HG02973 (cell line): ENCODE measurements at regions not wholly inside any gene's neighbourhood (a gene's known extent, or its start where the extent isn't known, plus 50 kb on each side); places are given as distances from the start of the nearest gene placed in this dataset.

ENCODE experiments used
- ATAC-seq: cut with Tn5 transposase; IDR thresholded peaks from one replicate; pipeline ENCODE4 v1.9.1; 2021; ENCODE audit warnings: moderate library complexity; ENCODE audit not compliant: unreplicated experiment

DNA sequence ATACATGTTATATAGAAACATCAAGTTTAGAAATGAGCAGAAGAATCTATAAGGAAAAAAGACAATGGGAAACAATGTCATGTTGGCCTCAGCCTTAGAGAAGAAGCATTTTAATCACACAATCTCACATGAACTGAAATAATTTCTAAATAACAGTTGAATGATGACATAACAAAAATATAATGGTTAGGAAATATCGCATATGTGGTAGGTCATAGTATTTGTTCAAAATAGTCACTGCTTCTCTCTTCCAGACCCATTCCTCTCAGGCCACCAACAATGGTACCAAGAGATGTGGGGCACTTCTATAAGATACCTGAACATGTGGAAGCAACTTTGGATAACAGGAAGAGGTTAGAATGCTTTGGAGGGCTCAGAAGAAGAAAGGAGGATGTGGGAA is 195.7 kb upstream of the PDZRN3 start:
- no peak for ATAC-seq

DNA sequence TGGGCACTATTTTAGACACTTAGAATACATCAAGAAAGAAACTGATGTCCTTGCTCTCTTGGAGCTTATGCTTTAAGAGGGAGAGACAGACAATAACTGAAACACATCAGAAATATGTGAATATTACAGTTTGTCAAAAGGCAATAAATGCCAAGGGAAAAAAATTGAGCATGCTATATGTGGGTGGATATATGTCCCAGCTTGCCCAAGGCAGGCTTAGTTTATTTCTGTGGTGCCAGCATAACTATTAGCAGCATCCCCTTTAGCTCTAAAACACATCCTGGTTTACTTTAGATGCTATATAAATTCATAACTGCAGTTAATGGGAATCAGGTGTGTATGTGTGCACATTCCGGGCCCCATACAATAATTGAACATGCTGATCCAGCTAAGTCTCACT is 191.2 kb upstream of the PDZRN3 start:
- ATAC-seq, result no peak

DNA sequence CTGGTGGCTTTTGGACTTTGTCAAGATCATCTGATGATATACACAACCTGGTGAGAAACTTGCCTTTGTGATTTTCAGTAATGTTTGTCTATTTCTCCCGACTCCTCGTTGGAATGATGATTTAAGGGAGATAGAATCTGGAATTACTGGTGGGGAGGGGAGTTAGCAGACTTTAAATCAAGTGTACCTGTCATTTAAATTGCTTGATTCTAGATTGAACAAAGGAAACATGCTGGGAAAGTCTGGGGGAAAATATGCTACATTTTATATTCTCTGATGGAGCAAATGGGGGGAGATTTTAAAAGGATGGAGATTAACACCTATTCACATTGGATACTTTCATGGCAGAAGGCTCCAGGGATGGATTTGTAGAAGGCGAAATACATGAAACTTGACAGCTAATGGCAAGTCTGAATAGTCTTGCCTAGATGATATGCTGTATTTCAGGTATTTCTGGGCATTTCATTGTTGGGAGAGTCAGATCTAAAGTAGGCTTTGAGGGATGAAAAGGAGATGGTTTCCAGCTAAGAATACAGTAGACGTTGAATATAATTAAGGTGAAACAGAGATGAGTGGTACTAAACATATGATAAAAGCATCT is 189.1 kb upstream of the PDZRN3 start:
- no peak for ATAC-seq

DNA sequence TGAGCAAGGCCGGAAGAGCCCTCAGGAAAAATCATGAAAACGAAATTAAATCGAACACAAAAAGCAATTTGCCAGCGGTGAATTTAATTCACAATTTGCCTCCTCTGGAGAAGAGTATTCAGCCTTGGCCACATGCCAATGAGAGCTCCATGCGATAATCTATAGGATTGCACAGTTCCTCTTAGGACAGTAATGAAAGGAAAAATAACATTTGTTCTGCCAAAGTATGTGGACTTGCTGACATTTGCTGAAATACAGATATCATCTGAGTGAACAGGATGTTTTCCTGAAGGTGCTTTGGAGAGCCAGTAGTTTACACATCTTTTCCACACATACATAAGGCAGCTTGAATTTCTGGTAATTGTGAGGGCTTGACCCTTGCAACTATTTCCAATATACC is 188.6 kb upstream of the PDZRN3 start:
- no peak for ATAC-seq

DNA sequence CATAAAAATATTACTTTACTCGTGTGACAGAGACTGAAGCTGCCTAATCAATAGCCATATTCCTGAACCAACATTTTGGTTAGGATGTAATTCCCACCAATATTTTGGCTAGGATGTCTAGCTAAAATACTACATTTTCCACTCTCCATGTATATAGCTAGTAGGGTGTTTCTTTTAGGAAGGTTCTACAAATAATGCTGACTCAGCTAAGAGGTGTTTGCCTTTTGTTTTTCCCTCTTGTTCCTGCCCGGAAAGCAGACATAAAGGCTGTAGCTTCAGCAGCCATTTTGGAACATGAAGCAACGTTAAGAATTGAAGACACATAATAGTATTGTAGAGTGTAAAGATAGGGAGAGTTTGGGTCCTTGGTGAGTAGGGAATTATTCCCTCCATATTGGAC is 187.3 kb upstream of the PDZRN3 start:
- no peak for ATAC-seq

DNA sequence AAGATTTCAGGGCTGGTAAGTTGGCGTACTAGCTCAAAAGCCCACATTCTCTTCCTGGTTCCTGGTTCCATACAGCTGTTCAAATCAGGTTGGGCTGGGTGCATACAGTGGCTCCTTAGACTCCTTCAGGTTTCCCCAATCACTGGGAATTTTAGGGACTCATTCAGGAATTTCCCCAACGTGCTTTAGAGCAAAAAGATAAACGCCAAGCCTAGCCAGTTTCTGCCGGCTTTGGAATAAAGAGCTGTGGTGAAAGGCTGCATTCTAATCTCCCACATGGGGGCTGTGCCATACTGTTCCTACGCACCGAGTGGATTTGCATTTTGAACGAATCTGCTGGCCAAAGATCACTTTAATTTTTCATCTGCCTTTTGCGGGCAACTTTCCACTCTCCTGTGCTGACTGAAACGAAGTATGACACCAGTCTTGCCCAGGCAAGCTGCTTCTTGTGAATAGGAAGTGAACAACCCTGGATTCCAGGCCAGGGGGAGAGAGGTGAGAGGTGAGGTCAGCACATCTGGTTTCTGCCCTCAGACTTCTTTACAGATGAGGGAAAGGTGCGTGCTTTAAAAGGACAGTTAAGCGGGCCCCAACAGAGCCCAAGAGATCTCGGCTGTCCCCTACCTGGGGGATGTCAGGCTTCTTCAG is 184.2 kb upstream of the PDZRN3 start:
- no peak for ATAC-seq

DNA sequence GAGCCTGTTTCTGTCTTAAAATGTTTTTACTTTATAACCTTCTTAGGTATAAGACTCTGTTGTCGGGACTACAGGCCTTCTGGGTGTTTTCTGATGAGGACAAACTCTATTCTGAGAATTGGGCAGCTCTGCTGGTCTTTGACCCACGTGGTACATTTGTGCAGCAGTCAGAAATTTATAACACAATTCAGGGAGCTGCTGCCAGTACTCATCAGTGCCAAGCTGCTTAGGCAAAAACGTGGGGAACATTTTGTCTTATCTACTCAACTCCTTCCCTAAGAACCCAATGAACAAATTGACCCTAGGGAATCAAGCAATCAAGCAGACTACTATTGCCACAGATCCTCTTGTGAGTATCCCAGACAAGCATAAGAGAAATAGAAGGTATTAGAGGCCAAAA is 180.7 kb upstream of the PDZRN3 start:
- ATAC-seq, result no peak

DNA sequence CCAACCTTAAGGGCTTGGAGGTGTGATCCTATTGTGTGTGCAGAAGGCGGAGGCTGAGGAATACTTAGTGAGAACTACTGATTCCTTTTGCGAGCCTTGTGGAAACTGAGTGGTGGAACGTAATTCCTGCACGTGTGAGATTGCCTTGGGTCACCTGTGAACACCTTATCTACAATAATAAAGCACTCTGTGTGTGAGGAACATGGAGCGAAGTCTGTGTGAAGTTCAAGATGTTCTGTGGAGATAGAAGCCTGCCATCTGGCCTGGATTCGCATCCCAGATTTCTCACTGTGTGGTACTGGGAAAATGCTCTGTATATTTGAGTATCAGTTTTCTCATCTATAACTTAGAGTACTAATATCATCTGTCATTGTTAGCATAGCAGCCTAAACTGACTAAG is 179.5 kb upstream of the PDZRN3 start:
- no peak for ATAC-seq

DNA sequence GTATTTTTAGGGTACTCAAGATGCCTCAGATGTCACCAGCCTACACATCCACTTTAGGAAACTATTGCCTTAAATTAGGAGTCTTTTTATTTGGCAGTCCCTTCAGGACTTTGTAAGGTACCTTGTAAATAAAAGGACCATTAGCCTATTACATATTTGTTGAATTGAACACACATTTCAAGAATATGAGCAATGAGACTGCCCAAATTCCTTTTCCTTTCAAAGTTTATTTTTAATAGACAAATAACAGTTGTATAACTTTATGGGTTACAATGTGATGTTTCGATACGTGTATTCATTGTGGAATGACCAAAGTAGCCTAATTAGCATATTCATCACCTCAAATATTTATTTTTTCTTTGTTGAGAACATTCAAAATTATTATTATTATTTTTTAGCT is 176.7 kb upstream of the PDZRN3 start:
- no peak for ATAC-seq

DNA sequence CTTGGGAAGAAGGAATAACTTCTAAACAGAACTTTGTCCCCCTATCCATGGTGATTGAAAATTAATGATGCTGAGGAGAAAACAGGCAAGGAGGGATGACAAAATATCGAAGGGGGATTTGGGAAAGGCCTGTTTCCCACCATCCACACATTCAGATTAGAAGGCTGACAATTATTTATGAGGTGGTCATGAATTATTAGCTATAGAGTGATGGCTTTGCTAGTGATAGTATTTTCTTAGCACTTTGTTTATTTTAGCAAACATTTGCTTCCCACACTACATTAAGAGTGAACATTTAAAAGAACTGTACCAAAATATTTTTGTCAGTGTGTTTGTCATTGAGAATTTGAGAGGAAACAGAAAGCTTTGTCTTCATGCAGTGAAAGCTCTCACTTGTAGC is 172.6 kb upstream of the PDZRN3 start:
- ATAC-seq, result no peak

DNA sequence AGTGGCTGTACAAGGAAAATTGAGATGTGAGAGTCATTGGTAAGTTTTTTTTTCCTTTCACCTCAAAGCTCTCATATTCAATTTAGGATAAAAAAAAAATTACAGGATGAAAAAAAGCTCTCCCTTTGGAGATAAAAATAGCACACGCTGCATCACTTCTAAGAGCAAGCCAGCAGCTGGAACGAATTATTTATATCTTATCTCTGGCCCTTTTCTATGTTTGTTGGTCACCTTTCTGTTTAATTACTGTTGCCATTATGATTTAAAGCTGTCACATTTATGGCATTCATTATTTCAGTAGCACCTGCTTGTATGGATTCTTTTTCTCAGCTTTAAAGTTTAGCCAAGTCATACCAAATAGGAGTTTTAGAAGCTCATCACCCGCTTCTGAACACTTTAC is 171.6 kb upstream of the PDZRN3 start:
- no peak for ATAC-seq

DNA sequence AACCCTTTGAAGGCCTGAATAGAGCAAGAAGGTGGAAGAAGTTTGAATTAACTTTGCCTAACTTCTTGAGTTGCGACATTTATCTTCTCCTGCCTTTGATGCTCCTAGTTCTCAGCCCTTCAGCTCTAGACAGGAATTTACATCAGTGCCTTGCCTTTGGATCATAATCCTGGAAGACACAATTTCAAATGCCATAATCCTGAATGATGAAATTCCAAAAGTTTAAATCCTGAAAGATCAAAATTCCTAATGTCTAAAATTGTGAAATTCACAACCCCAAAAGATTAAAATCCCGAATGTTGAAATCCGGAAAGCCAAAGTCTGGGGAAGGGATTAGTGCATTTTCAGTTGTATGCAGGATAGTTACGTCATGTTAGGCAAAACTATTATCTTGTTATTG is 166.6 kb upstream of the PDZRN3 start:
- no peak for ATAC-seq

DNA sequence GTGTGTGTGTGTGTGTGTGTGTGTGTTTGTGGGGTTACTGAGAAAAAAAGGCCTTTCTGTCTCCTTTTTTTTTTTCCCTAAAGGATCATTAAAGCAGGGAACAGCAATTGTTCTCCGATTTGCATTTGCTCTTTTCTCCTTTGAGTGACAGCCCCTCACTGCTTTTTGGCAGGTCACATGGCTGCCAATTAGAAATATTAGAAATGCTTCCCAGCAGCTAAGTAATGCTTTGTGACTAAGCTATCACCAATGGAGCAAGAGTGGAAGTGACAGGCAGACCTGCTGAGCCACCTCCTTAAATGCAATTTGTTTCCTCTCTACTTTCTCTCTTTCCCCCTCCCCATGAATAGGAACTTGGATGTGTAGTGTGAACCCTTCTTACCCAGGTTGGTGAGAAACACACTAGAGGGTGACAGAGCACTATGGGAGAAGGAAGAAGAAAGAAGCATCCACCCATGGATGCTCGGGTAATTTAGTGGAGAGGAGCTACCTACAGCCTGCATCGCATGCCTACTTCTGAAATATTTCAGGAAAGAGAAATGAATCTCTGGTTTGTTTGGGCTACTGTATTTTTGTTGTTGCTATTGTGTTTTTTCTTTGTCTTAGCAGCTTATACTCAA is 165.2 kb upstream of the PDZRN3 start:
- ATAC-seq, result no peak

DNA sequence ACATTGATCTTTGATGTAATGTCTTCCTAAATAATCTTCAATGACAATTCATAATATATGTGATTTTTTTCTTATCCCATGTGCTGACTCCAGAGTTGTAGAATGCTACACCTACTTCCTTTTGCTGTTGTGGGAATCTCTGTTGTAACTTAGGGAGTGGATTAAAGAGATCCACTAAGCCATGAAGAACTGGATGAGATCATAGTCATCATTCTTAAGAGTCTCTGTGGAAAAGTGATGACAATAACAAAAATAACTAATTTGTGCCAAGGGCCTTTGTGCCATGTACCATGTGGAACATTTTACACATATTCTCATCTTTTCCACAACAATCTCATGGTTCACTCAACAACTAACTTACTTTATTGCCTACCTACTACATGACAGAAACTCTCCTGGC is 162.9 kb upstream of the PDZRN3 start:
- ATAC-seq, result no peak

DNA sequence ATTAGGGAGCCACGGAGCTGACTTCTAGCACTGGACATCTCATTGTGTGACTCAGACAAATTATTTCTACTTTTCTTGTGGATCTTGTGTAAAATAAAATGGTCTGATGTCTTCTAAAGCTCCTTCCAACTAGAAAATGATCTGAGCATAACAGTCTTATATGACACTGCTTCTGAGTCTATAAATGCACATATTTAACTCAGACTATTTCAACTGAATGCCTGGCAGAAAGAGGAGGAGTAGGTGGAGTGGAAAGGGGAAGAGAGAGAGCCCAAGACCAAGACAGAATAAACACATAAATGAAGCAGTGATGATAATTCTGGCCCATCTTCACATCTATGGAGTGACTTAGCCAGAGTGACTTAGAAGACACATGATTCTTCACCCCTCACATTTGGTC is 162.3 kb upstream of the PDZRN3 start:
- no peak for ATAC-seq

DNA sequence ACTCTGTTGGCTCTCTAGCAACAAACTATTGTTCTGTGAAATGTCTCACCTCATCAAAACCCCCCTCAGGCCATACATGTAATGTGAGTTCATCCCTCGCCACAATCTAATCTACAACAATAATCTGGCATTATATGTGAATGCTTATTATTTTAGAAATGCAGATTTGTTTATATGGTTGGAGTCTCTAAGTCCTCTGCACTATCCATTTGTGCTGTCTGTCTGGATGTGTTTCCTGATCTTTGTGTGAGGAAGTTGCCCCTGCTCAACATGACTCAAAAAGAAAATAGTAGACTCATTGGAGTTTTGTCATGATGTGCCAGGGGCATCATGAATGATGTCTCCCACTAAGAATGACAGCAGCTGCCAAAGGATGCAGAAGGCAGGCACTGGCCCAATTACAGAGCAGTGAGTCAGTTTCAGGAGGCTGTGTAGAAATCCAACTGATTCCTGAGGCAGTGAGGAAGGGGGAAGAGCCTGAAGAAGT is 161.6 kb upstream of the PDZRN3 start:
- ATAC-seq, result no peak

DNA sequence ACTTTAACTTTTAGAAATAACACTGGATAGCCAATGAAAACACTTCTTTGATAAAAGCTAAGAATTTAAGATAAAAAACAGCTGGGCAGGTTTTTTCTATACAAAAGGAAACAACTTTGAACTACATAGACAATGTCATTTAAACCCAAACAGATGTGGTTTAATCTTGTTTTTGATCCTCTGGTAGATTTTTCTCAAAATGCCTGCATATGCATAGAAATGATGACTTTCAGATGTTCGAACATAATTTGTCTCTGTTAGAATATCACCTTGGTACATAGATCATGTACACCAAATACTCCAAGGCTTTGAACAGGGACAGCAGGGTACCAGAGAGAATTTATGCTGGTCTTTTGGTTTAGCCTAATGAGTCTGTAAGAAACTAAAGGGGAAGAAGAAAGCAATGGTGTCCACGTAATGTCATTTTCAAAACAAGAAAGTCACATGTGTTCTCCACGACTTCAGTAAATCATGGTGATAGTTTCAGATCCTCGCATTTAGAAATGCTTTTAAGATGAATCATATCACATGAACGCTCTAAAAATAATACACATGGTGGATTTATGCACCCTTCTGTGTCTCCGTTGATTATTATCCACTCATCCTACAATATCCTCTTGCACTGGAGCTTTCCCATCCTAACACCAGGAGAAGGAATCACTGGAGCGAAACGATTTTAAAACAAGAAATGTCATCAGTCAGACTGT is 160.1 kb upstream of the PDZRN3 start:
- ATAC-seq, result no peak

DNA sequence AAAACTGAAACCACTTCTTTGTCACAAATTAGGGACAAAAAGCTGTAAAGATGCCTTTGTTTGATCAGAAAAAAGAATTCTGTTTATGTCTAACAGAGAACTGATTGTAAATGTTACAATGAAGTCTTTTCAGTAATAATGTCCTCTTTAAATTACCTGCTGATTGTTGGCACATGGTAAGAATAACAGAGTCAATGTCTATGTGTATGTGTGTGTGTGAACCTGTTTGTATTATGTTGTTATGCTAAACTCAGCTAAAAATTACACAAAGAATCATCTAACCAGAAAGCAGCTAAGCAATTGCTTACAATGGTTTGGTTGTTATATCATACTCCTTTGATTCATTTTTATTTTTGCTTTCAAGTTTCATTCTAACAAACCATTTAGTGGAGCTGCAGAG is 159.1 kb upstream of the PDZRN3 start:
- ATAC-seq, result no peak

DNA sequence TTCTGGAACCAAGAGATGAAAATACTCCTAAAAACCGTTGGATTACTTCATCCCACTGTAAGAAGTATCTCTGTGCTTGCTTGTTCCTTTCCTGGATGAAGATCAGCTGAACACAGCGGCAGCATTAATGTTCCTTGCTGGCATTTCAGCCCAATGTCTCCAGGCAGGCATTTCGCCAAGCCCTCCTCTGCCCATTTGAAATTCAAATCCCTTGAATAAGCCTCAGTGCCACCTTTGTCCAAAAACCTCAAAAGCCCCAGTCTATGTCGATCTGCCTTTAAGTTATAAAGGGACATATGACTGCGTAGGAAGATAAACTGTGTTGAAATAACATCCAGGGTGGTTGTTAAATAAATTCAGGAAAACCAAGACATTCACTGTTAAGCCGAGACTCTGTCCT is 156.8 kb upstream of the PDZRN3 start:
- no peak for ATAC-seq

DNA sequence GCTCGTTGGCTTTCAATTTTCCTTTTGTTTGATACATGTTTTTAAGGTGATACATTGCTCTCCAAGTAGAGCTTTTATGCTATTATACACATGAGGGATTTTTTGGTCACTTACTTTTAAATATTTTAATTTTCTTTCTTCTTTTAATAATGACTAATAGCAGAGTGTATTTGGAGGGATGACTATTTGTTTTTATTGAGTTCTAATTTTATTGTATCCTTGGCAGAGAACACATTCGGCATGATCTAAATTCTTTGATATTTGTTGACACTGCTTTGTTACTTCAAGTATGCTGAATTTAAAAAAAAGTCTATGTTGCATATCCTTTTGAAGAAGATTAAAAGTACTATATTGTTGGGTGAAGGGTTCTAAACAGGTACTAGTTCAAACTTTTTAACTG is 149.9 kb upstream of the PDZRN3 start:
- no peak for ATAC-seq

DNA sequence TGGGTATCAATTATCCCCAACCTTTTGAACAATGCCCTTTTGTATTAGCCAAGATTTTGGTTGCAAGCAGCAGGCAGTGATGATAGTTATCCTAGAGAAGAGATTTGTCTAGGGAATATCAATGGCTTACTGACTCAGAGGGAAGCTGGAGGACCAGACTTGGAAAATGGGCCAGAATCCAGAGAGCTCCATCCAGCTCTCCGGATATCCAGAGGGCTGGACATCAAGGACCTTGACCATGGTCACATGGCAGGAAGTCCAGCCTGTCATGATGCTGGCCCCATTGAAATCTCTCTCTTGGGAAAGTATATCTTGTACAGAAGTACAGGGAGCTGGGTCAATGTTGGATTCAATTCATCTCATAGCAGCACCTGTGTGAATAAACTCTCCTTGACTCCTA is 148.5 kb upstream of the PDZRN3 start:
- ATAC-seq, result no peak
